ENCODE measurements at regions not wholly inside any gene's neighbourhood (a gene's known extent, or its start where the extent isn't known, plus 50 kb on each side); places are given as distances from the start of the nearest gene placed in this dataset.

DNA sequence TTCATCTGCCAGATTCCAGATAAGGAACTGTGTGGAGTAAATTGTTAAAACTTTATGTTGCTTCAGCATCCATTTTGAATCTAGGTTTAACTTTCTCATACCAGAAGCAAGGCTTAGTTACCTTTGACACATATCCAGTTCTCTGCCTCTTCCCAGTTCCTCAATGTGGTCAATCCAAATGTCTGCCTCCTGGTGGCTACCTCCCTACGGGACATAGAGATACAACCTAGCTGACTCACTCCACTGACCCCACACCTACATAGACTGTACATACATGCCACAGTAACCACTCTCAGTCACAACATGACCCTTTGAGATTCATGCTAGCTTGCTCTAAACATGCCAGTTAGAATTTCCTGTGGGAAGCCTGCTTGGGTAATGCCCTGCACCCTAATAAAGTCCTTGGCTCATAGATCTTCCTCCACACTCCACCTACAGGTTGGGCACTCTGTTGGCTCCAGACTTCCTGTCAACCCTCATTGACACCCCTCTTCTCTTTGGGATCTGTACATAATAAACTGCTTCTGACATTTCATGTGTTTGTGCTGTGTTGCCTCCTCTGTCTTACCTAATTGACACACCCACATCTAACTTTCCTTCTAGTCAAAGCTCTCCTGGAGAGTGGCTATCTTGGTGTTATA is 278.1 kb downstream of the HTR7 start:
- Histone ChIP-seq H3K9ac (no peak overlapping the region), H4K20me1 (no peaks in the 10 kb centered on the region), H3K9me3 (replicated peaks in 1 of 11) (no peaks in the 10 kb centered on the region), H3K36me3 (no peaks in the 10 kb centered on the region), H3K4me3 (no peak overlapping the region), H3K4me1 (no peaks in the 10 kb centered on the region; a peak in 1 of 20 replicates), H3K27me3 (no peaks in the 10 kb centered on the region), H3K4me2 (no peak overlapping the region), H3K27ac (no peak overlapping the region)
- no peak for TF ChIP-seq Cebpa-rat (IDR thresholded peaks at IDR 0.05)

DNA sequence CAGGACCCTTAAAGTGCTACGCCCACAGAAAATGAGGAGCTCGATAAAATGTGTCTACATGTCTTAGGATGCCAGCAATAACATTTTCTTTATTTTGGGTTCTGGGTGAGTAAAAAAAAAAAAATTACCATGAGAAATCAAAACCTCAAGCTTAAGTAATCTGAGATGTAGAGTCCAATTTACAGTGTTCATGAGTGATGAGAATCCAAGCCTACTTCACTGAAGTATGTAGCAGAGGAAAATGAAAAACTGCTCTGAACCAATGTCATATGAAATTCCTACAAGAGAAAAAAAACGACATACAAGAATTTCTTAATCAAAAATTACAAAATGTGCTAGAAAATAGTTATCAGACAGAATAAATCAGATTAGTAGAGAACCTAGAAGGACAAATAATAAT is 274.4 kb downstream of the HTR7 start:
- no peak overlapping the region for H3K27ac ChIP-seq
- H4K20me1 ChIP-seq = no peaks in the 10 kb centered on the region
- H3K4me2 ChIP-seq = no peak overlapping the region
- H3K4me3 ChIP-seq = no peak overlapping the region
- no peaks in the 10 kb centered on the region for H3K27me3 ChIP-seq
- H3K4me1 ChIP-seq = no peaks in the 10 kb centered on the region; a peak in 1 of 20 replicates
- H3K9me3 ChIP-seq (replicated peaks in 1 of 11) = peaks cover 0 to 17% (median 5%) of the 10 kb centered on the region in 11 experiments; a peak in 6 of 22 replicates
- H3K9ac ChIP-seq = no peak overlapping the region
- TF ChIP-seq Cebpa-rat (IDR thresholded peaks at IDR 0.05) = no peak
- no peaks in the 10 kb centered on the region for H3K36me3 ChIP-seq

DNA sequence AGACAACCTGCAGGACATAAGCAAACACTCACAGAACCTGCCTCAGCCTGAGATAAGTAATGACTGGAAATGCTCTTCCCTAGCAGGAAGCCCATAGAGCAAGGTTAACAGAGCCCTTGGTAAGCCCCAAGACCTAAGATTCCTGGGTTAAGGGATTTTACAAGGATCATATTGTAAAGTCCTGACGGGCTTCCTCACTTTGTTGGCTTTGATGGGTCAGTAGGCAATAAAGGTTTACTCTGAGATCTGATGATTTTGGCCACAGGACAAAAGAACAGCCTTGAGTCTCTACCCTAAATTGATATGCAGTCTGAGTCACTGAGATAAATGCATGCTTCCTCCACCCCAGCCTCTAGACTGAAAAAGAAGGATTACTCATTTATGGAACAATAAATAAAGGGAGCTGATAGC is 270.8 kb downstream of the HTR7 start:
- Histone ChIP-seq H3K27ac (no peak overlapping the region), H3K4me1 (peaks cover 7 to 31% (median 16%) of the 10 kb centered on the region in 10 experiments), H3K9ac (no peak overlapping the region), H3K36me3 (no peaks in the 10 kb centered on the region), H3K4me3 (no peak overlapping the region), H3K4me2 (no peak overlapping the region), H3K9me3 (replicated peaks in 1 of 11) (peaks cover 0 to 24% (median 5%) of the 10 kb centered on the region in 11 experiments; a peak in 6 of 22 replicates), H3K27me3 (no peaks in the 10 kb centered on the region), H4K20me1 (no peaks in the 10 kb centered on the region)
- no peak for TF ChIP-seq Cebpa-rat (IDR thresholded peaks at IDR 0.05)

- Histone ChIP-seq H3K4me3 (no peak overlapping the region), H3K4me1 (peaks cover 11 to 35% (median 20%) of the 10 kb centered on the region in 10 experiments), H3K27me3 (no peaks in the 10 kb centered on the region), H3K36me3 (no peaks in the 10 kb centered on the region), H3K27ac (no peak overlapping the region), H4K20me1 (no peaks in the 10 kb centered on the region), H3K4me2 (no peak overlapping the region), H3K9ac (no peak overlapping the region), H3K9me3 (replicated peaks in 1 of 11) (peaks cover 0 to 24% (median 5%) of the 10 kb centered on the region in 11 experiments; a peak in 6 of 22 replicates)
- no peak for TF ChIP-seq Cebpa-rat (IDR thresholded peaks at IDR 0.05)
Measured at GRCh38 chr10:90587561-90587960, 270.3 kb downstream of the HTR7 start.

DNA sequence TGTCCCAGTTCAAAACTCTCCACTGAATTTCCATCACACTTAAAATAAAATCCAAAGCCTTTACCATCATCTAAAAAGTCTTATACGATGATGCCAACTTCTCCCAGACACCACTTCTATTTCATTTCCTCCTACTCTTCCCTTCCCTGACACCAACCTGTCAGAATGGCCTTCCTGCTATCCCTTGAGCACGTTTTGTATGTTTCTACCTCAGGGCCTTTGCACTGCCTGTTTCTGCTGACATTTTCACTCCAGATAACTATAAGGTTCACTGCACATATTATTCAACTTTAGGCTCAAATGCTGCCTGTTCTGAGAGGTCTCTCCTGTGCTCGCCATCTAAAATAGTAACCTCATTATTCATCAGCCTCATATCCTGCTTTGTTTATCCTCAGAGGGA is 269.6 kb downstream of the HTR7 start:
- Histone ChIP-seq H3K9ac (no peak overlapping the region), H3K36me3 (no peaks in the 10 kb centered on the region), H3K27ac (no peak overlapping the region), H3K4me2 (no peak overlapping the region), H3K9me3 (replicated peaks in 1 of 11) (peaks cover 0 to 24% (median 5%) of the 10 kb centered on the region in 11 experiments; a peak in 6 of 22 replicates), H3K27me3 (no peaks in the 10 kb centered on the region), H4K20me1 (no peaks in the 10 kb centered on the region), H3K4me3 (no peak overlapping the region), H3K4me1 (peaks cover 15 to 42% (median 26%) of the 10 kb centered on the region in 10 experiments)
- no peak for TF ChIP-seq Cebpa-rat (IDR thresholded peaks at IDR 0.05)

DNA sequence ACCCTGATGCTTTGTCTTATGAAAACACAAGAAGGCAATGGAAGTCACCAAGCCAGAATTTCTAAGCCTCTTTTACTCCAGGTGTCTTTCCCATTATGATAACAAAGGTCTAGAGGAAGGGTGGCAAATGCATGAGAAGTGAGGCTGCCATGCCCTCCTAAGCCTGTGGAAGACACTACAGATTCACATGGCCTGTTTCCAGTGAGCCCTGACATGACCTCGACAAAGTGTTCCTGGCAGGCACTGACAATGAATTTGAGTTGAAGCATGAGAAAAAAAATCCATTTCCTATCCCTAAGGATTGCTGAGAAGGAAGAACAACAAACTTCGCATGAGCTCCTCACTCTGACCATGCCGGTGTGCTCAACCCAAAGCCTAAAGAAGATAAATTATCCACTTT is 268.0 kb downstream of the HTR7 start:
- Histone ChIP-seq H3K27me3 (no peaks in the 10 kb centered on the region), H3K36me3 (no peaks in the 10 kb centered on the region), H3K9ac (no peak overlapping the region), H3K4me3 (no peak overlapping the region), H3K27ac (no peak overlapping the region), H4K20me1 (no peaks in the 10 kb centered on the region), H3K9me3 (replicated peaks in 1 of 11) (peaks cover 0 to 24% (median 5%) of the 10 kb centered on the region in 11 experiments; a peak in 6 of 22 replicates), H3K4me2 (peak overlapping the region in 4 of 11 experiments; percentile 13 to 84 (median 49); a peak in 4 of 22 replicates), H3K4me1 (peaks cover 16 to 58% (median 41%) of the 10 kb centered on the region in 10 experiments)
- no peak for TF ChIP-seq Cebpa-rat (IDR thresholded peaks at IDR 0.05)

- H3K4me3 ChIP-seq = peak overlapping the region in 2 of 10 experiments; percentile 0 to 10; a peak in 1 of 20 replicates
Measured at GRCh38 chr10:90591629-90592028, 266.2 kb downstream of the HTR7 start.

GRCh38 chr10:90592638-90593302 is 265.1 kb downstream of the HTR7 start:
- no peaks in the 10 kb centered on the region for H3K27me3 ChIP-seq
- peaks cover 0 to 14% (median 5%) of the 10 kb centered on the region in 11 experiments; a peak in 7 of 22 replicates for H3K9me3 ChIP-seq (replicated peaks in 1 of 11)
- TF ChIP-seq Cebpa-rat (IDR thresholded peaks at IDR 0.05) = no peak
- H4K20me1 ChIP-seq = no peaks in the 10 kb centered on the region
- H3K4me1 ChIP-seq = peaks cover 34 to 87% (median 67%) of the 10 kb centered on the region in 10 experiments
- peak overlapping the region; percentile 48 to 87 (median 63) for H3K4me2 ChIP-seq
- H3K4me3 ChIP-seq = peak overlapping the region in 3 of 10 experiments; percentile 0 to 31 (median 10); a peak in 2 of 20 replicates
- no peaks in the 10 kb centered on the region for H3K36me3 ChIP-seq
- H3K9ac ChIP-seq = peak overlapping the region in 4 of 11 experiments; percentile 3 to 55 (median 36); a peak in 7 of 22 replicates
- peak overlapping the region in 7 of 11 experiments; percentile 0 to 49 (median 15); a peak in 8 of 22 replicates for H3K27ac ChIP-seq

More at GRCh38 chr10:90591629-90592028, 266.2 kb downstream of the HTR7 start:
- Histone ChIP-seq H3K4me2 (peak overlapping the region; percentile 48 to 87 (median 63)), H3K36me3 (no peaks in the 10 kb centered on the region), H3K9ac (peak overlapping the region in 1 of 11 experiments; percentile 55; a peak in 2 of 22 replicates), H4K20me1 (no peaks in the 10 kb centered on the region), H3K27ac (peak overlapping the region in 4 of 11 experiments; percentile 14 to 49 (median 27); a peak in 3 of 22 replicates), H3K4me1 (peaks cover 34 to 76% (median 59%) of the 10 kb centered on the region in 10 experiments), H3K27me3 (no peaks in the 10 kb centered on the region), H3K9me3 (replicated peaks in 1 of 11) (peaks cover 0 to 17% (median 5%) of the 10 kb centered on the region in 11 experiments; a peak in 6 of 22 replicates)
- no peak for TF ChIP-seq Cebpa-rat (IDR thresholded peaks at IDR 0.05)

GRCh38 chr10:90598513-90598912 is 259.3 kb downstream of the HTR7 start:
- TF ChIP-seq Cebpa-rat (IDR thresholded peaks at IDR 0.05) = no peak
- no peaks in the 10 kb centered on the region for H3K27me3 ChIP-seq
- H3K9me3 ChIP-seq (replicated peaks in 1 of 11) = peaks cover 24 to 58% (median 40%) of the 10 kb centered on the region in 11 experiments
- H3K4me2 ChIP-seq = peak overlapping the region in 3 of 11 experiments; percentile 7 to 84 (median 71); a peak in 2 of 22 replicates
- H3K27ac ChIP-seq = no peak overlapping the region
- no peaks in the 10 kb centered on the region for H4K20me1 ChIP-seq
- H3K4me3 ChIP-seq = no peak overlapping the region
- H3K36me3 ChIP-seq = peaks cover 0 to 16% (median 0%) of the 10 kb centered on the region in 11 experiments; a peak in 5 of 22 replicates
- H3K4me1 ChIP-seq = peaks cover 18 to 57% (median 39%) of the 10 kb centered on the region in 10 experiments
- no peak overlapping the region for H3K9ac ChIP-seq

Measured in BLaER1 treated with 17β-estradiol and CSF1 and Interleukin-3, amounts not matched to agents 10 nM and 100 nM (cell line).